IPS DF 19.7 (cell line): ENCODE measurements at regions not wholly inside any gene's neighbourhood (a gene's known extent, or its start where the extent isn't known, plus 50 kb on each side); places are given as distances from the start of the nearest gene placed in this dataset.

ENCODE experiments used
- DNase-seq: peaks from one replicate; pipeline ENCODE4 v3.0.0-alpha.2; 2013; ENCODE audit warnings: low read depth, low spot score

GRCh38 chr1:69315823-69316222, 251.9 kb upstream of the LRRC7 start:
- no peak for DNase-seq

- no peak for DNase-seq
These were observed 248.4 kb upstream of the LRRC7 start for GRCh38 chr1:69319287-69319686.

DNA sequence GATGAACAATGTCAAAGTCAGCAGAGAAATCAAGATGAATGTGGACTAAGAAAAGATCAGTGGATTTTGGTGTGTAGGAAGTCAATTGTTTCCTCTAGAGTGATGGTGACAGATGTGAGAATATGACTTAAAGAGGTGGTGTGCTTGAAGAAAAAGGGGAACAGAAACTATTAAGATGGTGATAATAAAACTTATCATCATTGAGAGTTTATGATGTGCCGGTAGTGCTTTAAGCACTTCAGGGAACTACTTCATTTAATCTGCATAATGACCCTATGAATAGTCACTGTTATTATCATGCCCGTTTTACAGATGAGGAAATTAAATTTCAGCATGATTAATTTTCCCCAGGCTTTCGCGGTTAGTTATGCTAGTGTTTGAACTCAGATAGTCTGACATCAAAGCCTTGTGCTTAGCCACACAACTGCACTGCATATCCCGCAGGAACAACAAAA, 246.9 kb upstream of the LRRC7 start:
- no peak for DNase-seq

DNA sequence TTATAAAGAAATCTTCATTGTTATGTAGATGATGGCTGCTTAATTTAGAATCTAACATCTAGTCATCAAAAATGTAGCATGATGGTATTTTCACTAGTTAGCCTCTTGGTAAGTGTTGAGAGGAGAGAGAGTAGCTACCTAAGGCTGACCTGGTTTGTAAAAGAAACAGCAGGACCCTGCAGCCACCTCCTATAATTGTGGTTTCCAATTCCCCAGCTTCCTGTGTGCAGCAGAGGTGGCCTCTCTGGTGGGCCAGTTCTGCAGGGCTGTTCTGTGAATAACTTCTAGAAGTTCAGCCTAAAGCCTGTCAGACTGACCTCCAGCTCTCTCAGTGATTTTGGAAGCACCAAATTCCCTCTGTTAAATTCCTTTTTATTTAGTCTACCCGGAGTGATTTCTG, 246.4 kb upstream of the LRRC7 start:
- DNase-seq = no peak

DNA sequence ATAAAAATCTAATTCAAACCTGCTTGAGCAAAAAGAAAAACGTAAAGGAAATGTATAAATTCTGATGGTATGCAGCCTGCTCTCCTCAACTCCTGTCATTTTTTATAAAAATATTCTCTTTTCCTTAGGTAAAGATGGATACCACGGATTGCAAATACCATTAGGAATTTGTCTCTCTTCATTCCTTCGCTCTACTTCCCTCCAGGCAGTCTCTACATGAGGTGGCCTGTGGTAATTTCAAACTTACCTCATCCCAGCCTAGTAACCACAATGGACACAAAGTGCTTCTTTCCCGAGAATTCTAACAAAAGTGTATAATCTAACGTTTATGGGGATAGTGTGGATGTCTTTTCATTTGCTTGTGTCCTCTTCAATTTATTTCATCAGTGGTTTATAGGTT, 239.5 kb upstream of the LRRC7 start:
- DNase-seq = no peak

DNA sequence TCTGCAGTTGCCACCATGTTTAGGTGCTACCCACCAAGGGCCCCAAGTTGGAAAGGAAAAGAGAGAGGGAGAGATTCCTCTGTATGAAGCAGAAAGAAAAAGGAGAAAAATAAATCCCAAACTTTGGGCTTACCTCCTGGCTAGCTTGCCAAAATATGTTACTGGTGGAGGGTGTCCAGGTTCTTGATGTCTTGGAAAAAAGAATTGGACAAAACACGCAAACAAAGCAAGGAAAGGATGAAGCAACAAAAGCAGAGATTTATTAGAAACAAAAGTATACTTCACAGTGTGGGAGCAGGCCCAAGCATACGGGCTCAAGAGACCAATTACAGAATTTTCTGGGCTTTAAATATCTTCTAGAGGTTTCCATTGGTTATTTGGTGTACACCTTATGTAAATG, 204.5 kb upstream of the LRRC7 start:
- no peak for DNase-seq

DNA sequence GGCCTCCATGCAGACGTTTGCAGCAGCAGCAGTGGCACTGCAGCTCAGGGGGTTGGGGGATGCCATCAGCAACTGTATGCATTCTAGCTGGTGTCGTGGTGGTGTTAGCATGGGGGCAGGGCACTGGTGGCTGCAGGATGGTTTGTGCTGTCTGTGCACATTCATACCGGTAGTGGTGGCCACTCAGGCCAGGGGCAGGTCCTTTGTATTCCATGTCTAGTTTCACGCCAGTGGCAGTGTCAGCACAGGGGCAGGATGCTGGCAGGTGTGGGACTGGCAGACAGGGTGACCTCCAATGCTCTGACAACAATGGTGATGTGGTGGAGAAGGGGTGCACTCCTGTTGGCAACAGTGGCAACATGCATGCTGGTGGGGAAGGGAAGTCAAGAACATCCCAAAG, 194.2 kb upstream of the LRRC7 start:
- DNase-seq = no peak

- no peak for DNase-seq
These were observed 191.3 kb upstream of the LRRC7 start for GRCh38 chr1:69376408-69376807.

DNA sequence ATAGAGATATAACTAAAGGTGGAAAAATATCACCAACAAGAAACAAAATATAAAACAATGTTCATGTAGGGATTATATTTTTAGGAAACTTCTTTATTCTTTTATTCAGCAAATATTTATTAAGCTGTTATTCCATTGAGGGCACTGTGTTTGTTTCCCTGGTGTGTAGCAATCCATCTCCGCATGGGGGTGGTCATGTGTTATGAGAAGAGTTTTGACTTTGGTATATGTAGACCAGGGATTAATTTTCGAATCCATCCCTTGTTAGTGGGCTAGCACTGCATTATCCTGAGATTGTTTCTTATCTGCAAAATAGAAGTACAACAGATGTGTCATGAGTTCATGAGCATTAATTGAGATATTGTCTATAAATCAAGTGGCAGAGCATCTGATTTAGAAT, 190.2 kb upstream of the LRRC7 start:
- no peak for DNase-seq

DNA sequence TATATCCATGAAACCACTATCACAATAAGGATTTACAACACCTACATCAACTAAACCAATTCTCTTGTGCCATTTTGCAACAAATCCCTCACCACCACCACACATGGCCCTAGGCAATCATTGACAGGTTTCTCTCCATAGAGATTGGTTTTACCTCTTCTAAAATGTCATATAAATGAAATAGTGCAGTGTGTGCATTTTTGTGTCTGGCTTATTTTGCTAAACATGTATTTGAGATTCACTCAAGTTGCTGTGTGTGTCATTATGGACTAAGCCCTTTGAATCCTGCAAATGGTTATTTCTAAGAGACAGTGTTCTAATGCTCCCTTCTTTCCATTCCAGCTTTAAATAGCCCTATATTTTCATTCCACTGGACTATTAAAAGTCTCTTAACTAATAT, 179.7 kb upstream of the LRRC7 start:
- DNase-seq = no peak

DNA sequence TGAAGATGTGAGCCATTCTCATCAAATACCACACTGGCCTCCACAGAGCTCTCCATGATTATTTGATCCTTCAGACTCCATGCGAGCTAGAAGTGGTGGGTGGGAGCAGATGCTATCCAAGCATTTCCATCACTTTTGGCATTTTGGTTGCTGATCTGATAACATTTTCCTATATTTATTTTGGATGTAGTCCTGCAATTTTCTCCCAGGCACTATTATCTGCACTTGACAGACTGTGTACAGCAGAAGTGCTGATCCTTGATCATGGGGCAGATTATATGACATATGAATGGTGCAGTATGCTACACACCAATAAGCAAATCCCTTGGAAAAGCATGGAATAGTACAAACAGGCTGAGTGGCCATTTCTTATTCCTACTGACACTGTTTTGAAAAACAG, 167.6 kb upstream of the LRRC7 start:
- DNase-seq = no peak

- no peak for DNase-seq
These were observed 165.8 kb upstream of the LRRC7 start for GRCh38 chr1:69401879-69402278.

DNA sequence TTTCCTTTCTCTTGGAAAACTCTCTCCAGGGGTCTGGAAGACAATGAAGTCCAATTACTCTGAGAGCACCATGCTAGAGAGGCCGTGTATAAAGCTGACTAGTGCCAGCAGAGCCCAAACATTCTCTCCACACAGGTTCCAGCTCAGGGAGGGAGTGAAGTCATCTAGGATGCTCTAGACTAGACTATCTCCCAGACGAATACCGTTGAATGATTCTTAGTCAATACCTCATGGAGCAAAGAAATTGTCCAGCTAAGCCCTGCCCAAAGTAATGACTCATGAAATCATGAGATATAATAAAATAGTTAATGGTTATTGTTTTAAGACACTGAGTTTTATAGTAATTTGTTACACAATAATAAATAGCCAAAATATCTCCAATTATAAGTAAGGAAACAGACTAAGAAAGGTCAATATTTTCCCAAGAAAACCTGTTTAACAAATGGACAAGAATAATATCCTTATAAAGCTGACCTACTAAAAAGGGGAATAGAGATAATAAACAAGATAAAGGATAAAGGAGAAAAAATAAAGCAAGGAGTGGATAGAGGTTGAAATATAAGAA, 163.9 kb upstream of the LRRC7 start:
- DNase-seq = no peak

DNA sequence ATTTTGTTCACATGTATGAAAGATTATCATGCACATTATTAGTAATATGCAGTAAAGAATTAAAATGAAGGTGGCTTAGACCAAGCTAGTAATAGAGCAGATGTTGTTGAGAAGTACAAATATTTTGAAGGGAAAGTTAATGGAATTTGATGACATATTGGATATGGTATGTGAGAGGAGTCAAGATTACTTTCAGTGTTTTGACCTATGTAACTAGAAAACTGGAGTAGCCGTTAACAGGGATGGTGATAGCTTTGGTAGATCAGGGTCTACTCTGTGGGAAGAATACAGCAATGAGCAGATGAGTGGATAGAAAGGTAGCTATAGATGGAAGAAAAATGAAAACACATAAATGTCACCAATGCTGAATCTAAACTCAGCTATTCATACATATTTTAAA, 163.2 kb upstream of the LRRC7 start:
- DNase-seq = no peak

GRCh38 chr1:69406244-69406643, 161.5 kb upstream of the LRRC7 start:
- no peak for DNase-seq

- no peak for DNase-seq
These were observed 157.8 kb upstream of the LRRC7 start for GRCh38 chr1:69409731-69410456.

DNA sequence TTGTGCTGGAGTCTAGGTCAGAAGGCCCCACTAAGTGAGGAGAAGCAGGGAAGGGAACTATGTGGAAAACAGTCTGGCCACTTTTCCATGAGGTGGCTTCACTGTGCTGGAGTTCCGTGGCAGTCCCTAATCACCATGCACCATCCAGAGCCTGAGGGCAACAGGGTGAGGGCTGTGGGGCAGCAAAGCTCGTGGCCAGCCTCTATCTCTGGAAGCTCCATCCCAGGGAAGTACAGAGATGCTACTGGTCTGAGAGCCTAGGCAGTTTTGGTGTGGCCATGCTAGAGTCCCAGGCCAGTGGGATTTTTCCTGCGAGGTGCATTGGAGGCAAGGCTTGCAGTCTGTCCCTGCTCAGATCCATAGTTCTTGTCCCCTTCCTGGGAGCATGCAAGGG, 157.3 kb upstream of the LRRC7 start:
- DNase-seq = no peak

GRCh38 chr1:69410893-69411292, 156.8 kb upstream of the LRRC7 start:
- no peak for DNase-seq

- no peak for DNase-seq
These were observed 156.1 kb upstream of the LRRC7 start for GRCh38 chr1:69411617-69412016.

- no peak for DNase-seq
These were observed 154.6 kb upstream of the LRRC7 start for GRCh38 chr1:69413129-69413528.

DNA sequence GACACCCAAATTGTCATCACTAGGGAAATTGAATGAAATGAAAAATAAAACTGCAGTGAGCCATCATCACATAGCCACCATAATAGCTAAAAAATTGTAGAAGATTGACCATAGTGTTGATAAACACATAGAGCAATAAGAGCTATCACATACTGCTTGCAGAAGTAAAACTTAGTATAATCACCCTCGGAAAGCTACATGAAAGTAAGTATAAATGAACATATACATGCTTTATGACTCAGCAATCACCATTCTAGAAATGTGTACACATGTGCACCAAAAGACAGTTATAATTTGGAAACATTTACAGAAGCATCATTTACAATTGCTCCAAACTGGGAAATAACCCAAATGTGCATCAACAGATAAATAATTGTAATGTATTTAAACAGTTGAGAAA, 153.1 kb upstream of the LRRC7 start:
- no peak for DNase-seq

- no peak for DNase-seq
These were observed 146.4 kb upstream of the LRRC7 start for GRCh38 chr1:69421286-69421685.

- no peak for DNase-seq
These were observed 141.9 kb upstream of the LRRC7 start for GRCh38 chr1:69425871-69426270.

- no peak for DNase-seq
These were observed 141.3 kb upstream of the LRRC7 start for GRCh38 chr1:69426401-69426800.
